GM18508 (cell line): ENCODE measurements at regions not wholly inside any gene's neighbourhood (a gene's known extent, or its start where the extent isn't known, plus 50 kb on each side); places are given as distances from the start of the nearest gene placed in this dataset.

Source experiments
- ATAC-seq: cut with Tn5 transposase; IDR thresholded peaks from one replicate; pipeline ENCODE4 v1.9.1; 2021; ENCODE audit warnings: moderate number of reproducible peaks; ENCODE audit not compliant: insufficient read depth, unreplicated experiment

DNA sequence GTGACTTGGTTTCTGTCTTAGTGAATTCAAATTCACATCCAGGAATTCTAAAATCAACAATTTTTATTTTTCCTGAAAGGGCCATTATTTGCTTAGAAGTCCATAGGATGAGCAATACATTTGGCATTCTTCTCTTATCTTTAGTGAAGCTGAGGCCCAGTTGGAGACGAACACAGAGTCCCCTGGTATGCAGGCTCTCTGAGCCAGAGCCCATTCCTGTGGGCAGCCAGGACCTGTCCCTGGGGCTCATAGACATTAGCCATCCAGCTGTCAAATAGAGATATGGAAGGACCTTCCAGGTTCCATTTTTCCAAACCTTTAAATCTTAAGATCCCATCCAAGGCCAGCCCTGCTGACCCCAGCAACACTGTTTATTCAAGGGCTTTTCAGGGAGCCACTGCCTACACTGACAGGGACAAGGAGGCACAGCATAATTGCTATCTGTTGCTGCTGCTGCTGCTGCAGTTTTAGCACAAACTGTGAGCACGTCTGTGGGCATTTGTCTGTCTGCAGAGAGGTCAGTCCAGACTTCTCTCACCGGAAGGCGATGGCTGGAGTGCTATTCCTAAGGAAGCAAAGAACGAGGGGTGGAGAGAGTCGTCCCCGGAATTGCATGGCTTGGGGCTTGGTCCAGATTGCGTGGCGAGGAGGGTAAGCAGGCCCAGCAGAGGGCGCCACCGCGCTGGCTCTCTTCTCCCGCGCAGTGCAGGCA, 639.0 kb downstream of the CCDC171 start:
- ATAC-seq: peak; percentile 63

DNA sequence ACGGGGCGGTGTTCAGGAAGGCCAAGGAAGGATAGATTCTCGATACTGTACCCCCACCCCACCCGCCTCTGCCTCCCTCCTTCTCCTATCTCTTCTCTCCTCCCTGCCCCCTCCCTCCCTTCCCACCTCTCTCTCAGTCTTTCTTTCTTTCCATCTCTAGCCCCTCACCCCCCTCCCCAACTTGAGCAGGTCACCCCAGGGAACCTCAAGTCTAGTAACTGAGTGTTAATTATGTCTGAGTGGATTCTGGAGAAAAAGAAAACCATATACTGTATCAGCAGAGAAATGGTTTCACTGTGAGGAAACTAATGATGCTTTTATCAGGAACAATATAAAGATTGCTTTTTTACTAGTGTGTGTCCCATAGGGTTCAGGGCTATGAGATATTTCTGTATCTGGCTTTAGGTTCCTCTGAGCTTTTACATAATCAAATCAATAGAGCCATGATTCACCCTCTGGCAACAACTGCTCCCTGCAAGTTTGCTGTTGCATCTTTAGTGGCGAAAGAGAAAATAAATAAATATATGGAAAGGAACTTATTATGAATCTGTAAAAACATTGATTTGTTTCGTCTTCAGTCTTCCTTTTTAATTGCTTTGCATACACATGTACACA, 639.7 kb downstream of the CCDC171 start:
- ATAC-seq: no peak

DNA sequence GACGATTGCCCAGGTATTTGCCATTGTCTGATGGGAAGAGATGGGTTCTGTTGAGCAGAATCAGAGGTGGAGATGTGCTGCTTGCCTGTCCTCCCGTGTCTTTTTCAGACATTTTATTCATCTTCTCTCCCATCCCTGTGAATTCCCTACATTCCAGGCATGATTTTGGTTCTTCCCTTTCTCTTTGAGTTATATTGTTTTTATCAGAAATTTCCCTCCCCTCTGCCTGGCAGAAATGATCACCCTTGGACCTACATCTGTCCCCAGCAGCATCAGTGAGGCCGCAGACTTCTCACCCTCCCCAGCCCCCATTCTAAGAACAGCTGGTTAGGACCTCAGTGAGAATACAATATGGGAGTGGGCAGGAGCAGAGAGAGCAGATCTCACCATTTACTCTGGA, 640.2 kb downstream of the CCDC171 start:
- no peak for ATAC-seq

DNA sequence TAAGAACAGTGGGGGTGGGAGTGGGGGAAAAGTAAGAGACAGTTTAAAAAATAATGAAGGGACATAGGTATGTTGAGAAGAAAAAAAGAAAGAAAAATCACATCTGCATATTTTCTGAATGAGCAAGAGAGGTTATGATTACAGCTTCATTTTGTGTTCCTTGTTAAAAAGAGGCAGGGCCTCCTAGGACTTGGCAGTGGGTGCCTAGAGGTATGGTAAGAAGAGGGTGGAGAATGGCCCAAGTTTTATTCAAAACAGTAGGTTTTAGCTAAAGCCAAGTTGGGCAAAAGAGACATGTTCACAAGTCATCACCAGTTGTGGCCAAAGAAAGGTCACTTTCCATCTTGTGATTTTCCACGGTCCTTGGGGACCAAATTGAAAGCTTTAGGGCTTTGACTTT, 643.4 kb downstream of the CCDC171 start:
- ATAC-seq: no peak

DNA sequence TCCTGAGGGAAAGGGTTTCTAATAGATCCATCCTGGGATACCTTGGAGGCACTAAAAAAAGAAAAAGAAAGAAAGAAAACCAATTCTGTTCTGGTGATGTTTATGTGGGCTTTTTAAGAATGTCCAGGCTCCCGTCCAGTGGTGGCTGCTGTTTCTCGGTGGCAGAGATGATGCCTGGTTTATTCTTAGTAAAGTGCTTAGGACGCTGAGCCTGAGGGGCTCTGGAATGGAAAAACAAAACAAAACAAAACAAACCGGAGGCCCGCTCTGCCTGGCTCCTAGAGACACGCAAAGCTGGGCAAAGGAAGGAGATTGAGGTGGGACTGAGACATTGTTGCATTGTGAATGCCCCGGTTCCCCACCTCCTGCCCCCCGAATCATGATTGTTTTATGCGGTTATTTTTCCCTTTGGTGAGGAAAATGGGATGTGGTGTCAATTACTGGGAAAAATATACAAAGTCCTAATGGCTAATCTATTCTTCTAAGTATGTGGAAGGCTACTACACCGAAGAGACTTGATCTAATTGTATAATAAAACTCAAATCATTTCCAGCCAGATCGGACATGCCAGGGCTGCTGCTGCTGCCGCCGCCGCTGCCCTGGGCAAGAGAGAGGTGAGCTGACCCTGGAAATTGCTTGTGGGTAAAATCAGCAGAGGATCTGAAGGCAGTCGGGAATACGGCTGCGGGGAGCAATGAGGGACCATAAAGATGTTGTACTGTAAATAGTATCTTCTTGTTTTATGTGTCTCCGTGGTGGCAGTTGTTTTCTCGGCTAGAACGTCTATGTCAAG, 644.9 kb downstream of the CCDC171 start:
- ATAC-seq: no peak

DNA sequence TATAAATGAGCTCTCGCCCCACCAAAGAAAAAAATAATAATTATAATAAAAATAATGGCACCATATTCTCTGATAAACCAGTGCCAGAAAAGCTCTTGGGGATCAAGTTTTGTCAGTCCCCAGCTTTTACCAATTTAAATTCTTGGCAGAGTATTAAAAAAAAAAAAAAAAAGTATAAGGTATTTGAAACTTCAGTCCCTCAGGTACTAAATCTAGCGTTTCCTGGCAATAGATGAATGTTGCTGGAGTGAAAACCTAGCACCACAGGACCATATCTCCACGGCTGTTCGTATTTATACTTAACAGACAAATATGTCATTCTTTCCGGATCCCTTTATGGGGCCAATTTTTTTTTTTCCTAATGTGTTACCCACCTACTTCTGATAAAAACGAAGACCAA, 646.2 kb downstream of the CCDC171 start:
- ATAC-seq: no peak

DNA sequence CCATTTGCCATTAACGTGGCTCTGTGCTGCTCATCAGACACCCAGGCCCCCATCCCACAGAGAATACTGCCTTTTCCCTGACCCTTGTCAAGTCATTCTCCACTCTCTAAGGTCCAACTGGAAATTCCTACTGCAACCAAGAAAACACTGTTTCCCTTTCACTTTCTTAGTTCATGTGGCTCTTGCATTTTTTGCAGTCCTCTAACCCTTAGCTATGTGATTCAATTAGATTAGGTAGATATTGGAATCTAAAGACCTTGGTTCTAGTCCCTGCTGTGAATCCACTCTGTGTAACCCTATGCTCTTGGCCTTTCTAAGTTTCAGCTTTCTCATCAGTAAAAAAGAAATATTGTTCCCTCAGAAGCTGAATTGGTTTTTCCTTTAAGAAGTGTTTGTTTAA, 649.4 kb downstream of the CCDC171 start:
- ATAC-seq: no peak

DNA sequence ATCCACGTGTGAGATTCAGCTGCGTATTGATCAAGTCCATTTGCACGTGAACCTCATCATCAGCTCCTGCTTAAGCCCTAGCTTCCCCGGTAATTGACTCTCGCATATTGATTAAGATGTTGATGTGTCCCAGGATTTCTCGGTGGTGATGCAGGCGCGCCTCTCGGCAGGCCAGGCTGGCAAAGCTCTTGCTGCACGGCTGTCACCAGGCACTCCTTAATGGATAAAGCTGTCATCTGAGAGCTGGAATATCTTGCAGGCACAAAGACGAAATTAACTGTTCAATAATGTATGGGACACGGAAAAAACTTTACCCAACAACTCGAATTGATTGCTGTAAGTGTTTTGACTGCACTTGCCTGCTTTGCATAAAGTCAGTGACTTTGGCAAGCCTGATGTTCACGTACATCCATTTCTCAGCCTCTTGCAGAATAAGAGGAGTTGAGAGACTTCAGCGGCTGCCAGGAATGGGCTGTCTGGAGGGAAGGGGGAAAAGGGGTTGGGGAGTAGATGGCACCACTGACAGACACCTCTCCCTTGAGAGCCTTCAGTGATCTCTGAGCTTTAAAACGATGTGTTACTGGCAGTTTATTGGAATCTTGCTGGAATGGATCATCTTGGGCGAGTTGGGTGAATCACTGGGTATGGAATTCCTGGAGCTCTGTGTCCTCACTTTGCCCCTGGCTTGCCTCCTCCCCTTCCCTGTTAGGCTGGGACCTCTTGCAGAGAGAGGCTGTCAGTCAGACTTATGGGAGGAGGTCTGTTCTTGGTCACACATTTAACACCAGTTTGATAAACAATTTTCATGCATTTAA, 650.3 kb downstream of the CCDC171 start:
- no peak for ATAC-seq

DNA sequence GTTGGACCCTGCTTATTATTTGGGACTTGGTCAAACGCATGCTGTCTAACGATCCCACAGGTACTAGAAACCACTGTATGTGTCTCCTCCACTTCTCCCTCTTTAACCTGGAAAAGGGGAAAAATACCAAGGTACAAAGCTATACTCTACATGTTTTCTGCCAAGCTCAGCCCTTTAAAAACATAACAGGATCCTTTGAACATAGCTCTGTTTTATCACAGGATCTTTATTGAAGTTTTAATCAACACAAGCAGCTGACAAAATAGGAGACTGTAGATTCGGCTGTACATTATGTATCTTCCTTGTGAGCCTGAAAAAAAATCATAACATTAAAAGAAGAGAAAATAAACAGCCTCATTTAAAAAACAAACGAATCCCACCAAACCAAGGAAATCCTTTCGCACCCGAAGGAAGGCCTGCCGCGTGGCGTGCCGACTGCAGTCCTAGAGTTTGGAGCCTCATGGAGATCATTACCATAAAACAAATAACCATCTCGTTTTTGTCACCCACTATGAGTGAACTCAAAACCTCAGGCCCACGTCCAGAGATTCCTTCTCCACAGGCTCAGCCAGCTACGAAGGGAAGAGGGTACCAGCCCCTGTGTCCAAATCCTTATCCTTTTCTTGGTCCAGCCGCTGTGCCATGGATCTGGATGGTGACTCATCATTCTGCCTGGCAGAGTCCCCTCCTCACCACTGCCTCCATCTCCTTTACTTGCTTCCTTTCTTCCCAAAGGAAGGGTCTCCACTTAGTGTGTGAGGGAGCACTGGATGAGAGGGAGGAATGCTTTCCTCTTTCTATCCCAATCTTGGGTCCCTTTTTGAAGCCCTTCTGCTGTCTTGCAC, 651.1 kb downstream of the CCDC171 start:
- ATAC-seq: no peak

DNA sequence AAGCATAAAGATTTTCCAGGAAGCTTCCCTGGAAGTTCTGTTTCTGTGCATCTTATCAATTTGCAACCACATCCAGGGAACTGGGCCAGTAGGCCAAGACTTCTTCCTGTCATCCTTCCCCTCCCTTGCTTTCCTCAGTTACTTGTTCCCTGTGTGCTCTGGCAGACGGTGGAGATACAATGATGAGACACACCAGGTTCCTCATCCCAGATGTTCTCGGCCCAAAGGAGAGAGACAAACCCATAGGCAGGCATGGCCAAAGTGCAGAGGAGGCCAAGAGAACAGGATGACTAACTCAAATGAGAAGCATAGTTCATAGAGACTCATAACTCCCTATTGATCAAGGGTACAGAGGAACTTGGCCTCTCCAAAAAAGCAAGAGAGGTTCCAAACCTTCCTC, 652.6 kb downstream of the CCDC171 start:
- ATAC-seq: no peak

DNA sequence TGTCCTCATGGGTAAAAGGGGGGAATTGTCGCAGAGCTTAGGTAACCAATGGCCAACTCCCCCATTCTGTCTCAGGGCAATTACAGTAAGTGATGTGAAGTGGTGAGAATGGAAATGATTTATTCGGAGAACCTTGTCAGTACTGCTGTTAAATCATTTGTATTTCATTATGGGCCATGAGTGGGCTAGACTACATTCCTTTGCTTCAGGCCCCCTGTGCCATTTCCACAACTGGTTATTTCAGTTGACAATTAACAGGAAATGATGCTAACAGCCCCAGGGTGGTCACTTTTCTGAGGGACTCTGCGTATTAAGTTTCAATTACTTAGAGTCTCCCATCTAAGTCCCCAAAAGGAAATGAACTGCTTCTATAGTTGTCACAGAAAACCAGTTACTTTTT, 653.7 kb downstream of the CCDC171 start:
- no peak for ATAC-seq

DNA sequence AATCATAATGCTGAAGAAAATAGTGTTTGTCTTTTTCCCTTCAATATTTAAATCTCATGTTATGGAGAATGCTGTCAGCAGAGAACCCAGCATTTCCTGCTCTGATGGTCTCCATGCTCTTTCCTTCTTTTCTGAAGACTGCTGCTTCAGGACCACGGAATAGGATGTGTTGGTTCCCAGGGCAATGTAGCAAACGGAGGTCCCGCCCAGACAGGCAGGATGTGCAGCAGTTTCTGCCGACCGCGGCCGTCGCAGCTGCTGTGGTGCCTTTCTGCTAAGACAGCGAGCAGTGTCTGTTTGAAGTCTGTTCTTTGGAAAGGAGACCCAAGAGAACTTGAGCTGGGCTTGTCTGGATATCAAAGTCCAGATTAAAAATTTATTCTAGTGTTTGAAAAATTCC, 654.3 kb downstream of the CCDC171 start:
- ATAC-seq: no peak

DNA sequence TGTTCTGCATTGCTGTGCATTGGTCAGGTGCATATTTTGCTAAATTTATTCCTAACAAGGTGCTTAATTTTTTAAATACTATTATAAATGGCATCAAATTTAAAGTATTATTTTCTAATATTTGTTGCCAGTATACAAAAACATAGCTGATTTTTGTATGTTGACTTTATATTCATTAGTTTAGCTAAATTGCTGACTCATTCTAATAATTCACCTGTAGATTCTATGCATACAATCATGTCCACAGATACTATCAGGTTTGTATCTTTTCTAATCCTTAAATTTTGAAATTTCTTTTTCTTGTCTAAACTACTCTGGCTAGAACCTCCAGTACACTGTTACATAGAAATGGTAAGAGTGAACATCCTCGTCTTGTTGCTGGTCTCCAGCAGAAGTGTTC, 657.6 kb downstream of the CCDC171 start:
- ATAC-seq: no peak

DNA sequence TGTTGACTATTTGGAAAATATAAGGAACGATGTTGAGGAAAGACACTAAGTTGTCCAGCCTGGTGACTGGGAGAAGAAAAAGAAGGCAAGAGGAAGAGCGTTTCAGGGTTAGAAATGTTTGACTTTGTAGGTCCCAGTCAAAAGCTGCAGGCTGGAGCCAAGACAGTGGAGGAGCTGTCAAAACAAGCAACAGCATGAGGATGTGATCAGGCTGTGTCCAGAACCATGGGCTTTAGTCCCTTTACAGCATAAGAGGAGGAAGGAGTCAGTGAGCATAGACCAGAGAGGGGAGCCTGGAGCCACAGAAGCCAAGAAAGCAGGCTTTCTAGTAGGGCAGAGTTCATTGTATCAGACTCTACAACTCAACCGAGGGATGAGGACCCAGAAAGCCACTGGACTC, 658.5 kb downstream of the BNC2 start:
- no peak for ATAC-seq

DNA sequence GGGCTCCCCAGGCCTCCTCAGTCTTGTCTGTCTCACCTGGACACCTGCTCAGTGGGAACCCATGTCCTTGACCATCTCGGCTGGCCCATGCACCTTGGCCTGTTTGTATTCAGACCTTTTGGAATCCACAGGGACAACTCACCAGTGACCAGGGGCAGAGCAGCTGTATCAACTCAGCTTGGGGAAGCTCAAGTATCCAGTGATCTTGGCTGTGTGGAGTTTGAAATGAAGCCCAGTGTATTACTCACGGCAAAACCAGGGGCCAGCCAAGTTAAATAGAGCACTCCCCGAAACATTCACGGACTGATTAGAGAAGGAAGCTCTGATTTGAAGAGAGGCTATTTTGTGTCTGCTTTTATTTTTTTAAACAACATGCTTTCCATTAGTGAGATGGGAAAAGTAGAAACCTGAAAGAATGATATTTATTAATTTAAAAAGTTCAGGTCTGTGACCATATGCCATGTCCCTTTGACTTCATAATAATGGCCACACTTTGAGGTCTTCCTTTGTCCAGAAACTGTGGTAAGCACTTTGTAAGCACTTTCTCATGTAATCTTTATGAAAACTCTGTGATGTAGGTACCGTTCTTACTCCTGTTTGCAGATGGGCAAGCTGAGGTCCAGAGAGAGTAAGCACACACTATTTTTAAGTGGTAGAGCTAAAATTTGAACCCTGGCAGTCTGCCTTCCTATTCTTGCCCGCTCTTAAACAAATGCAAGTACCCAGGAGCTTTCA, 656.5 kb downstream of the BNC2 start:
- no peak for ATAC-seq

DNA sequence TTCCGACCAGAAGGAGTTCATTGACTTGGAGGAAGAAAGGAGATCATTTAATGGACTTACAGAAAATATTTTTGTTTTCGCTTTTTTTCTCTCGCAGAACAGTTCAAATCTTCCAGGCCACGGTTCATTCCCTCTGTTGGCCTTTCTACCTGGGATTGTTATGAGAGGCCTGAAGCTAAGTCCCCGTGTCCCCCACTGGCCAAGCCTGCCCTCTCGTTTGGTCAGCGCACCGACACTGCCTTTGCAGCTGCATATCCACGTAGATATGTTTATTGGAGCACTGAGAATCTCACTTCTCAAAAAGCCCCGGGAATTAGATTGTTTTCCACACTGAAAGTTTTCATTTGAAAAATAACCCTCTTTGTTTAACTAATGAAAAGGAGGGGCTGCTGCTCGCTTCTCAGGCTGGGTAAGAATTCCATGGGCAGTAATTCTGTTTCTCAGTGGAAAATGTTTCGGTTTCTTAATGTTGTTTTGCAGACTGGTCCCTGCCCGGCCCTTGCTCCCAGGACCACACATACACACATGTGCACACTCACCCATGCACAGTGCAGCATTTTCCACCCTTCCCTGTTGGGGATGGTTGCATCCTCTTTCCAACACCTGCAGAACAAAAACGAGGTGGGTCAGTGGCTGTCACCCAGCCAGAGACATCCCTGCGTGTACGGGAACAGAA, 655.7 kb downstream of the BNC2 start:
- ATAC-seq: no peak

DNA sequence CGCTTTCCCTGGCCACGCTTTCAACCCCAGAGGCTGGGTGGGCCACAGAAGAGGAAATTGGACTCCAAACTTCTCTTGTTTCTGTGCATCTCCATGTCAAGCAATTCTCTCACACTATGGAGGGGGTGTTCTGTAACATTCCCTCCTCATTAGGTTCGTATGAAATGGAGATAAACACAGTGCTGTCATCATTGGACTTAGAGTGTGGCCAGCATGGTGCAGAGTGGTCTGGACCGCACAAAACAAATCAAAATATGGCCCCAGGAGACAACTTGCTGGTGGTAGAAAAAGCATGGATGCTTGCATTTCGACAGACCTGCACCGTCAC, 655.2 kb downstream of the BNC2 start:
- no peak for ATAC-seq

DNA sequence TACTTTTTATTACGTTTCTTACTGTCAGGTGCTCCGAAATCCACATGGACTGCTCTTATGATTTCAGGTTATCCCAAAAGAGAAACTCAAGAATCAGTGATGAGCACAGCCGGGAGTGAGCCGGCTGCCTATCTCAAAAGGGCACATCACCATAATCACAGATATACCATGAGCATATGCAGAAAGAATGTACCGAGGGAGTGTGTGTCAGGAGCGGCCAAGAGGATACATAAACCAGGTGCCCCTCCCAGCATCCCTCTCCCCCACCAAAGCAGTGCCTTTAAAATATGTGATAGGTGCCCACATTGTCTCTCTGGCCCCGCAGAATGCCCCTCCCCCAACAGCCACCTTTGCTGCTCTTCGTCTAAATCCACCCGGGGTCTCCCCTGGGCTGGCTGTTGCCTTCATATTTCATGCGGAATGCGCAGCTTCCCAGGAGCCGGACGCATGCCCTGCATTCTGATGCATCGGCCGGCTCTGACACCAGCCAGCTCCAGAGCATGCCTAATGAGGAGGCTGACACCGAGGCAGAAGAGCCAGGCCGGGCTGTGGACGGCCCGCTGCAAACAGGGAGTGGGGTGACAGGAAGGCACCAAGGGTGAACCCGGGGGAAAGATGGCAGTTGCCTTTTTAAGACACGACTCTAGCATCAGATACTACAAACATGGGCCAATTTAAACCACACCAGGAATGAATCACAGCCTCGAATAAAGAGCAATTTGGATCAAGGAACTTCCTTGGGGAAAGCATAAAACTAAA, 652.3 kb downstream of the BNC2 start:
- ATAC-seq: no peak
